CD4-positive, alpha-beta T cell treated with Interferon gamma for 1 hour (primary cell): ENCODE measurements at regions not wholly inside any gene's neighbourhood (a gene's known extent, or its start where the extent isn't known, plus 50 kb on each side); places are given as distances from the start of the nearest gene placed in this dataset.

Experiments
- DNase-seq: peaks from one replicate; pipeline ENCODE4 v3.0.0-alpha.2; 2020

DNA sequence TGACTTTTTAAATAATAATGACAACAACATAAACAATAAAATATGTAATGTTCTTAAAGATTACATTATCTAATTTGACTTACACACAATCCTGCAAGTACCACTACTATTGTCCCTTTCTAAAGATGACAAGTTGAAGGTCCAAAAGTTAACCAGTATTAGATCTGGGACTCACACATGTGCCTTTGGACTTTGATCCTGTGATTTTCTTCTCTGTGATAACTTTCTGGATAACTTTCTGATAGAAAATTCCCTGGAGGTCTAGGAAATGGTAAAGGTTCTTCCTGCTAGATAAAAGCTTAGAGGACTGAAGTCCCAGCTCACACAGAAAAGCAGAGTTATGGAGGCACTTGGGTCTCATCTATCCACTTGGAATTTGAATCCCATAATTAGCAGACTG lies 311.9 kb upstream of the KLHL29 start:
- no peak for DNase-seq

DNA sequence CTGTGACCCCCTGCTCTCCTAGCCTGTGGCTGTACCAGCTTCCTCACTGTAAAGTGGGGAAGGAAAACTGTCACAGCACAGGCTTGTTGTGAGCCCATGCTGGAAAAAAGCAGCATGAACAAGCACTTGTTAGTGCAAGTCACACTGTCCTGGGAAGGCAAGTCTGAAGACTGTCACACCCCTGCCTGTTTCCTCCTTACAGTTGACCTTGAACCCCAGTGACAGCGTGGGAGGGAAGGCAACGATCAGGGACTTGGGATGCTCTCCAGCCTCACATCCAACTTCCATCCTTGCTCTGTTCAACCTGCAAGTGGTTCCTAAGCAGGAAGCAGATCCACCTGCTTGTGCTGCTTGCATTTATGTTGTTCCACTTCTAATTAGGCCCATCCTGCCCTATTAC lies 311.3 kb upstream of the KLHL29 start:
- no peak for DNase-seq

- DNase-seq = no peak
Measured at GRCh38 chr2:23077596-23077995, 307.4 kb upstream of the KLHL29 start.

DNA sequence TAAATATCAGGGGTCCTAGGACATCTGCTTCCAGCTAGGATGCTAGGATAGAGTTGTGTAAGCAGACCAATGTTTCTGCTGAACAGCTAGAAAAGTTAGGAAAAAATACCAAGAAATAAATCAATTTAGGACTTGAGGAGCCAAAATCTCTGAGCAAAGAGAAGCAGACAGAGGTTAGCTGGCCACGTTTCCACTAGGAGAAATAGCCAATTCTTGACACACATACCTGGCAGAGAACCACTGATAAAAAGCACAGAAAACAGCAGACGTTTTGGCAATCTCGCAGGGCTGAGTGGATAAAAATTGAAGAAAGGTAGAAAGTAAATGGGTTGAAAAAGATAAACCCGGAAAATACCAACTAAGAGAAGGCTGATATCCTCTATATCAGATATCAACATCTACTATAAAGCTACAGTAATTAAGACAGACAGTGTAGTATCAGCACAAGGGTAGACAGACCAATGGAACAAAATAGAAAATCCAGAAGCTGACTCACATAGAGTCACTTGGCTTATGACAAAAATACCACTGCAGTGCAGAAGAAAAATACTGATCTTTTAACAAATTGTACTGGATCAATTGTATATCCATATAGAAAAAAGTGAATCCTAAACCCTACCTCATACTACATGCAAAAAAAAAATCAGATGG lies 306.1 kb upstream of the KLHL29 start:
- DNase-seq = no peak

DNA sequence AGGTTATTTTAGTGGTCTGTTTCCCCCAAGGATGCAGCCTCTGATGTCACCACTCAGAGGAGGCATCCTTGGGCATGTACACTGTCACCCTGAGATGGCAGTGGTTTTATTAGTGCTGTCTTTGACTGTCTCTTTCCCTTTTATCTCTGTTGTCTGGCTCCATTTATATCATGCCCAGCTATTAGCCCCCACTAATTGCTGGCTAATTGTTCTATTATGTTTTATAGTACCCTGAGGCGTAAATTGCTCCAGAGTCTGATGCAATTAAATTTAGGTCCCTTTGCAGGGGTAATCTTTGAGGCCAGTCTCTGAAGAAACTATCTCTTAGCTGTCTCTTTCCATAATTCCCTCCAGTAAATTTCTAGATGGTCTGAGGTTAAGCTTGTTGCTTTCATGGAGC lies 301.0 kb upstream of the KLHL29 start:
- no peak for DNase-seq

DNA sequence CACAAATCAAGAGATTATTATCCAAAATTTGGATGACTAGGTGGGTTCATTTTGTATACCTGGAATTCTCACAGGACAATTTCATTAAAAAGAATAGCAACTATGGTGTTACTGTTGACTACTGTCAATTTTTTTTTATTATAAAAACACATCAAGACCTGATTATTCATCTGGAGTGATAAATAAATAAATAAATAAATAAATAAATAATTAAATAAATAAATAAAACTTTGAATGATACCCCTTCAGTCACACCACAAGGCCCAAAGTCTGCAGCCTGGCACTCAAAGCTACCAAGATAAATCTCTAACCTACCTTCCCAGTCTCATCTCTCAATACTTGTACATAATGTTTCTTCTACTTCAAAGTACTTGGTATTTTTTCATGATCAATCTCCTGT lies 294.0 kb upstream of the KLHL29 start:
- no peak for DNase-seq

DNA sequence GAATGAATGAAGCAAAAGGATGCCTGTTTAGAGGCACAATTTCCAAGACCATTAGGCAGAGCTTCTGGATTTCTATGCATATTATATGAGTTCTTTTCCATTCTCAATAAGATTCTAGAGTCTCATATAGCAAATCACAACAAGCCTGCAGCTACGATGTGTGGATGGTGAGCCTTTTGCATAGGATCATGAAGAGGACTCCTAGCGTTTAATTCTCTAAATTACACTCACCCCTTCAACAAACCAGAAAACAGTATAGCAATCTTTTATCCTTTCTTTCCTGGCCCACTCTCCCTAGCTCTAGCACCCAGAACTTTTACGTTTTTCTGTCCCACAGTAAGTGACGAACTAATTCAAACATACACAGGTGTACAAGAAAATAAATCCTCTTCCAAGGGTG lies 293.1 kb upstream of the KLHL29 start:
- DNase-seq = no peak

DNA sequence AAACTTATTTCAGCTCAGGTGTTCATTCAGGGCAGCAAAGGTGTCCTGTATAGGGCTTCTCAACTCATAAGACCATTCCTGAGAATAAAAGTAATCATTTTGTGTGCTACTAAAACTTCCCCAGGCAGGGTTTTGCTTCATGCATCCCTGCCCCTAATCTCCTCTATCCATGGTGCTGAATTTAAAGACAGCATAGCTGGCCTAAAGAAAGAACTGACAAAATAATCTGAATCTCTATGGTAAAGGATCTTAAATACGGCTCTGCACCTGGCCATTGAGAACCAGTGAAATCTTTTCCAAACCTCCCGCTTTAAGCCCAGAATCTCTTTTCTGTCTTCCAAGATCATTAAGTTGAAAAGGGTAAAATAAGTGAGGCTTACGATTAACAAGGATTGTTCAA lies 292.1 kb upstream of the KLHL29 start:
- no peak for DNase-seq

- no peak for DNase-seq
Measured at GRCh38 chr2:23093513-23093912, 291.5 kb upstream of the KLHL29 start.

DNA sequence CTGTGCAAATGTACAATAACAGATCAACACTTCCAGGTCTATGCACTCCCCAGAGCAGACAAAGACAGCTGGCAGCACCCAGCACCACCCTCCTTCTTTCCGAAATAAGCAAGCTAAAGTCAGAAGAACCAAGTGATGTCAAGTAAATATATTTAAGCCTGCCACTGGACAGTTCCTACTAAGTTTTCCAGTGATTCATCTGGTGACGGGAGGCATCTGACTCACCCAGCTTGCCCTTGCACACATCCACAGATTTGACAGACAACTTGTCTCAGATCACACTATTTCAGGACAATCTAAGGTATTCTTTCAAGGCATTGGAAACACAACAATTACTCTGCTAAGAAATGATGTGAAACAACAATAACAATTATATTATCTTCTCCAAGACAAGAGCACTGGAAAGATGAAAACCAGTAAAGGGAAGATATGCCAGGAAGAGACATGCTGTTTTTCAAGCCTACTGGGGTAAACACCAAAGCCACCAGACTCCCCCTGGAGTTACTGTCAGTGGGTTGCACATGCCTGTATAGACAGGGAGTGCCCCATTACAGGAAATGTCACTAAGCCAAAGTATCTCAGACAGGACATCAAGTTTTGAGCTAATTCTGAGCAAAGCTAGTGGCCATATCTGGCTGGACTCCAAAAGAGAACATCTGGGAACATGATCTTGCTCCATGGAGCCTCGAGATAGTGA lies 287.9 kb upstream of the KLHL29 start:
- DNase-seq = no peak

- DNase-seq = no peak
Measured at GRCh38 chr2:23100406-23100805, 284.6 kb upstream of the KLHL29 start.

- no peak for DNase-seq
Measured at GRCh38 chr2:23106242-23106785, 278.7 kb upstream of the KLHL29 start.

DNA sequence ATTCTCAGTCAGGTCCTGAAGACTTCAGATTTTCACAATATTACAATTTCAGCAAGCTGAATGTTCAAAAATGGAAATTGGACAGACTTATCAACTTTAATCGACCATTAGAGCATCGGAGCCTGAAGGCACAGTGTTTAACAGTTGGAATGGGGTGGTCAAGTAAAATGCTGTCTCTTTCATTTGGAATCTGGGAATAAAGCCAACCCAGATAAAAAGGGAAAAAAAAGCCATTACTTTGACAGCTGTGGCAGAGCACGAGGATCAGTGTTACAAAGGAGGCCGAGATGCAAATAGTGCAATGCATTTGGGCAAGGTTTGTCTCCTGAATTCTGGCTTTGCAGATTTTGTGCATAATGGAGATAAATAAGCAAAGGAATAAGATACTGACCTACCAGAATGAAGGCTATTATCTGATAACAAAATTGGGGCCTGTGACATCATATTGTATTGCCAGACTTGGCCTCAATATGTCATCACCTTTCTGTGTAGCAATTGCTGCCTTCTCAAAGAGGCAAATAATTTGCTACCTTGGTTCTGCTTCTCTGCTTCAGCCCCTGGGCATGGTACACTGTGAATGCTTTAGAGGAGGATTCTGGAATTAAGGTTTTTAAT lies 277.5 kb upstream of the KLHL29 start:
- no peak for DNase-seq

- no peak for DNase-seq
Measured at GRCh38 chr2:23111263-23111662, 273.7 kb upstream of the KLHL29 start.

- DNase-seq = no peak
Measured at GRCh38 chr2:23112517-23112916, 272.5 kb upstream of the KLHL29 start.

DNA sequence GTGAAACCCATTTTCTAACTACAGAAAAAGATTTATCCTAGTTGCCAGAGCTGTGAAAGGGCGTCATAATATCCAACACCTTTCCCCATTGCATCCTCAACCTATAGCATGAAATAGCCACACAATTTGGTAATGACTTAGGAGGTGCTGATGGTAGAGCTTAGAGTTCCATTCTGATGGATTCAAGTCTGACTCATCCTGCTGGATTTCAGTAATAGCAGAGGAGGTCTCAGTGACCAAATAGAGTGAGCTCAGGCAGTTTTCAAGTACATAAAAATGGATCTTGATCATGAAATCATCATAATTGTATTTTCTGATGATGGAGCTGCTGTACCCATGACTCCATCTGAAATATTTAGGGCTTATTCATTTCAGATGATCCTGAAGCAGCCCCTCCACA lies 270.7 kb upstream of the KLHL29 start:
- DNase-seq = no peak

GRCh38 chr2:23118313-23118712 lies 266.7 kb upstream of the KLHL29 start:
- DNase-seq = no peak

- no peak for DNase-seq
Measured at GRCh38 chr2:23118894-23119293, 266.1 kb upstream of the KLHL29 start.

DNA sequence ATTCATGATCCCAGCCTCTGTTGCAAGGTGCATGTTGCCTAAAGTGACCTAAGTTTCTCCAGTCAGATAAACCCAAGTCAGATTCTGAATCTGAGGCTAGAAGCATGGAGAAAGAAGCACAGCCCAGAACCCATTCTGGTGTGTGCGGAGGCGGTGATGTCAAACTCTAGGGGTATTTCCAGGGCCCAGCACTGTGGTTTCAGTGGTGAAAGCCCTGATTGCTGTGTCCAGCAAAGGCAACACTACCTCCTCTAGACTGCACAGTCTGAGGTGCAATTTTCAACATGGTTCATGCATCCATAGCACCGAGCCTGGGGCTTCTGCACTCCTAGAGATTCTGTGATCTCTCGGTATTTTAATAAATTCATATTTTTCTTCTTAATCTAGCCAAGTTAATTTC lies 264.8 kb upstream of the KLHL29 start:
- DNase-seq = no peak

DNA sequence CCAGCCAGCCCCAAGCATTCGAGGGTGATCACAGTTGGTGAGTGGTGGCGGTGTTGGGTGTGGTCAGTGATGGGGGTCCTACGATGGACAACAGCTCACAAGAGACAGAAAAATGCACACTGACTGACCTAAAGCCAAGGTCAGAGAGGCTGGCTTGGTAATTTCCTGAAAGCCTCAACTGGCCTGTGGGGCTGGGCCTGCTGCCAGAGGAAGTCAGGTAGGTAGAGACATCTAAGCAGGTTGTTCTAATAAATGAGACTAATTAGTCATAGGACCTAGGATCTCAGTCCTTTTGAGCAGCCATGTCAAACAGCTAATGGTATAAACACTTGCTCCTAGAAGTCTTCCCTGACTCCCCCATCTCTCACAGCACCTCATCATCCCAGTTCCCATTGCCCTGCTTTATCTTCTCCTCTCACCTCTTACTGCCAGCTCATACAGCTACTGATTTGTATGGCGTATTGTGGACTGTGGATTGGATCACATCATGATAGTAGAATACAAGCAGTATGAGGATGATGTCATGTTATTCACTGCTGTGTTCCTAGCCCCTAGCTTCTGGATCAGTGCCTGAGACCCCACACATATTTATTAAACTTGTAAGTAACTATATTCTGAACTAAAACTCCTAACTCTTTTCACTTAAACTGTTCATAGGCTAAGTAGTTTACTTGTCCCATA lies 262.9 kb upstream of the KLHL29 start:
- DNase-seq = no peak

DNA sequence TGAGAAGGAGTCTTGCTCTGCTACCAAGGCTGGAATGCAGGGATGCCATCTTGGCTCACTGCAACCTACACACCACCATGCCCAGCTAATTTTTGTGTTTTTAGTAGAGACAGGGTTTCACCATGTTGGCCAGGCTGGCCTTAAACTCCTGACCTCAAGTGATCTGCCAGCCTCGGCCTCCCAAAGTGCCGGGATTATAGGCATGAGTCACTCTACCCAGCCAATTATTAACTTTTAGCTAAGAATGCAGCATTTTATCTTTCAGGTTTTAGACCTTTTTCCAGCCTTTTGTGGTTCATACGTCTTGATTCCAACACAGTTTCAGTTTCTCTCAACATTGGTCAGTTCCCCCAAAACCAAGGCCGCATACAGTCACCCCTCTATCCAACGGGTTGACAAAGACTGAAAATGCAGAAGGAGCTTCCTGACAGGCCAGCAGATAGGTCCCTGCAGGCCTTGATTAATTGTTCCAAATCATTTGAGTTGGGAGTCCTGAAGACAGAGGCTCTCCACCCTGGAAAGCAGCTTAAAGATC lies 262.2 kb upstream of the KLHL29 start:
- no peak for DNase-seq

- DNase-seq = no peak
Measured at GRCh38 chr2:23123686-23124085, 261.3 kb upstream of the KLHL29 start.

GRCh38 chr2:23124214-23124750 lies 260.7 kb upstream of the KLHL29 start:
- no peak for DNase-seq
